ENCODE measurements at regions not wholly inside any gene's neighbourhood (a gene's known extent, or its start where the extent isn't known, plus 50 kb on each side); places are given as distances from the start of the nearest gene placed in this dataset.

GRCh38 chr17:63333869-63334268 is 112.2 kb downstream of the CYB561 start:
- no peak overlapping the region for H3K9ac ChIP-seq (ENCODE audit: low read length in 2 of 2)
- no peaks in the 10 kb centered on the region for H3K4me1 ChIP-seq (ENCODE audit: control insufficient read depth, insufficient read depth, low read length)
- no peak overlapping the region for H3K4me3 ChIP-seq (ENCODE audit: low read length in 2 of 2)
- H3K27ac ChIP-seq (ENCODE audit: low read length): no peak overlapping the region
- H3K36me3 ChIP-seq (ENCODE audit: control insufficient read depth in 2 of 2, insufficient read depth in 2 of 2, low read length in 2 of 2): no peaks in the 10 kb centered on the region
- no peaks in the 10 kb centered on the region for H3K27me3 ChIP-seq (ENCODE audit: control insufficient read depth in 1 of 2, insufficient read depth in 2 of 2, low read length in 2 of 2)
- H3K9me3 ChIP-seq (ENCODE audit: control insufficient read depth in 2 of 2, low read length in 2 of 2): no peaks in the 10 kb centered on the region

- no peak overlapping the region for H3K4me3 ChIP-seq (ENCODE audit: low read length in 2 of 2)
- H3K9me3 ChIP-seq (ENCODE audit: control insufficient read depth in 2 of 2, low read length in 2 of 2): no peaks in the 10 kb centered on the region
- H3K27ac ChIP-seq (ENCODE audit: low read length): no peak overlapping the region
- H3K36me3 ChIP-seq (ENCODE audit: control insufficient read depth in 2 of 2, insufficient read depth in 2 of 2, low read length in 2 of 2): peaks cover 0 to 1% of the 10 kb centered on the region in 2 donors
- no peaks in the 10 kb centered on the region for H3K27me3 ChIP-seq (ENCODE audit: control insufficient read depth in 1 of 2, insufficient read depth in 2 of 2, low read length in 2 of 2)
- no peaks in the 10 kb centered on the region for H3K4me1 ChIP-seq (ENCODE audit: control insufficient read depth, insufficient read depth, low read length)
- H3K9ac ChIP-seq (ENCODE audit: low read length in 2 of 2): no peak overlapping the region
Observed at GRCh38 chr17:63335831-63336230, 110.3 kb downstream of the CYB561 start.

- Histone ChIP-seq H3K4me1 (ENCODE audit: control insufficient read depth, insufficient read depth, low read length) (no peaks in the 10 kb centered on the region), H3K27ac (ENCODE audit: low read length) (no peak overlapping the region), H3K36me3 (ENCODE audit: control insufficient read depth in 2 of 2, insufficient read depth in 2 of 2, low read length in 2 of 2) (peaks cover 0 to 4% of the 10 kb centered on the region in 2 donors), H3K9me3 (ENCODE audit: control insufficient read depth in 2 of 2, low read length in 2 of 2) (no peaks in the 10 kb centered on the region), H3K9ac (ENCODE audit: low read length in 2 of 2) (no peak overlapping the region), H3K4me3 (ENCODE audit: low read length in 2 of 2) (no peak overlapping the region), H3K27me3 (ENCODE audit: control insufficient read depth in 1 of 2, insufficient read depth in 2 of 2, low read length in 2 of 2) (no peaks in the 10 kb centered on the region)
Observed at GRCh38 chr17:63337579-63337978, 108.5 kb downstream of the CYB561 start.

- Histone ChIP-seq H3K4me1 (ENCODE audit: control insufficient read depth, insufficient read depth, low read length) (no peaks in the 10 kb centered on the region), H3K36me3 (ENCODE audit: control insufficient read depth in 2 of 2, insufficient read depth in 2 of 2, low read length in 2 of 2) (peaks cover 0 to 4% of the 10 kb centered on the region in 2 donors), H3K27ac (ENCODE audit: low read length) (no peak overlapping the region), H3K9me3 (ENCODE audit: control insufficient read depth in 2 of 2, low read length in 2 of 2) (no peaks in the 10 kb centered on the region), H3K27me3 (ENCODE audit: control insufficient read depth in 1 of 2, insufficient read depth in 2 of 2, low read length in 2 of 2) (no peaks in the 10 kb centered on the region), H3K9ac (ENCODE audit: low read length in 2 of 2) (no peak overlapping the region), H3K4me3 (ENCODE audit: low read length in 2 of 2) (no peak overlapping the region)
Observed at GRCh38 chr17:63338272-63338671, 107.8 kb downstream of the CYB561 start.

- no peak overlapping the region for H3K27ac ChIP-seq (ENCODE audit: low read length)
- H3K9ac ChIP-seq (ENCODE audit: low read length in 2 of 2): no peak overlapping the region
- H3K9me3 ChIP-seq (ENCODE audit: control insufficient read depth in 2 of 2, low read length in 2 of 2): no peaks in the 10 kb centered on the region
- no peaks in the 10 kb centered on the region for H3K27me3 ChIP-seq (ENCODE audit: control insufficient read depth in 1 of 2, insufficient read depth in 2 of 2, low read length in 2 of 2)
- H3K4me3 ChIP-seq (ENCODE audit: low read length in 2 of 2): no peak overlapping the region
- H3K36me3 ChIP-seq (ENCODE audit: control insufficient read depth in 2 of 2, insufficient read depth in 2 of 2, low read length in 2 of 2): peaks cover 0 to 6% of the 10 kb centered on the region in 2 donors
- H3K4me1 ChIP-seq (ENCODE audit: control insufficient read depth, insufficient read depth, low read length): no peaks in the 10 kb centered on the region
Observed at GRCh38 chr17:63341276-63341675, 104.8 kb downstream of the CYB561 start.

GRCh38 chr17:63344383-63344782 is 101.7 kb downstream of the CYB561 start:
- no peaks in the 10 kb centered on the region for H3K27me3 ChIP-seq (ENCODE audit: control insufficient read depth in 1 of 2, insufficient read depth in 2 of 2, low read length in 2 of 2)
- H3K27ac ChIP-seq (ENCODE audit: low read length): no peak overlapping the region
- H3K9ac ChIP-seq (ENCODE audit: low read length in 2 of 2): no peak overlapping the region
- H3K4me3 ChIP-seq (ENCODE audit: low read length in 2 of 2): no peak overlapping the region
- H3K4me1 ChIP-seq (ENCODE audit: control insufficient read depth, insufficient read depth, low read length): no peaks in the 10 kb centered on the region
- H3K9me3 ChIP-seq (ENCODE audit: control insufficient read depth in 2 of 2, low read length in 2 of 2): no peaks in the 10 kb centered on the region
- peaks cover 0 to 6% of the 10 kb centered on the region in 2 donors for H3K36me3 ChIP-seq (ENCODE audit: control insufficient read depth in 2 of 2, insufficient read depth in 2 of 2, low read length in 2 of 2)

- Histone ChIP-seq H3K4me3 (ENCODE audit: low read length in 2 of 2) (no peak overlapping the region), H3K27me3 (ENCODE audit: control insufficient read depth in 1 of 2, insufficient read depth in 2 of 2, low read length in 2 of 2) (no peaks in the 10 kb centered on the region), H3K9ac (ENCODE audit: low read length in 2 of 2) (no peak overlapping the region), H3K36me3 (ENCODE audit: control insufficient read depth in 2 of 2, insufficient read depth in 2 of 2, low read length in 2 of 2) (peaks cover 0 to 6% of the 10 kb centered on the region in 2 donors), H3K4me1 (ENCODE audit: control insufficient read depth, insufficient read depth, low read length) (no peaks in the 10 kb centered on the region), H3K9me3 (ENCODE audit: control insufficient read depth in 2 of 2, low read length in 2 of 2) (no peaks in the 10 kb centered on the region), H3K27ac (ENCODE audit: low read length) (no peak overlapping the region)
Observed at GRCh38 chr17:63345611-63346010, 100.5 kb downstream of the CYB561 start.

- no peaks in the 10 kb centered on the region for H3K27me3 ChIP-seq (ENCODE audit: control insufficient read depth in 1 of 2, insufficient read depth in 2 of 2, low read length in 2 of 2)
- H3K4me3 ChIP-seq (ENCODE audit: low read length in 2 of 2): no peak overlapping the region
- no peak overlapping the region for H3K9ac ChIP-seq (ENCODE audit: low read length in 2 of 2)
- no peaks in the 10 kb centered on the region for H3K4me1 ChIP-seq (ENCODE audit: control insufficient read depth, insufficient read depth, low read length)
- H3K27ac ChIP-seq (ENCODE audit: low read length): no peak overlapping the region
- no peaks in the 10 kb centered on the region for H3K9me3 ChIP-seq (ENCODE audit: control insufficient read depth in 2 of 2, low read length in 2 of 2)
- H3K36me3 ChIP-seq (ENCODE audit: control insufficient read depth in 2 of 2, insufficient read depth in 2 of 2, low read length in 2 of 2): peaks cover 0 to 2% of the 10 kb centered on the region in 2 donors
Observed at GRCh38 chr17:63347475-63347874, 98.6 kb downstream of the CYB561 start.

- no peaks in the 10 kb centered on the region for H3K4me1 ChIP-seq (ENCODE audit: control insufficient read depth, insufficient read depth, low read length)
- no peaks in the 10 kb centered on the region for H3K9me3 ChIP-seq (ENCODE audit: control insufficient read depth in 2 of 2, low read length in 2 of 2)
- no peaks in the 10 kb centered on the region for H3K27me3 ChIP-seq (ENCODE audit: control insufficient read depth in 1 of 2, insufficient read depth in 2 of 2, low read length in 2 of 2)
- H3K27ac ChIP-seq (ENCODE audit: low read length): no peak overlapping the region
- no peak overlapping the region for H3K4me3 ChIP-seq (ENCODE audit: low read length in 2 of 2)
- H3K9ac ChIP-seq (ENCODE audit: low read length in 2 of 2): no peak overlapping the region
- H3K36me3 ChIP-seq (ENCODE audit: control insufficient read depth in 2 of 2, insufficient read depth in 2 of 2, low read length in 2 of 2): peaks cover 0 to 2% of the 10 kb centered on the region in 2 donors
Observed at GRCh38 chr17:63349478-63350000, 96.6 kb downstream of the CYB561 start.

- Histone ChIP-seq H3K36me3 (ENCODE audit: control insufficient read depth in 2 of 2, insufficient read depth in 2 of 2, low read length in 2 of 2) (peaks cover 0 to 2% of the 10 kb centered on the region in 2 donors), H3K4me3 (ENCODE audit: low read length in 2 of 2) (no peak overlapping the region), H3K27me3 (ENCODE audit: control insufficient read depth in 1 of 2, insufficient read depth in 2 of 2, low read length in 2 of 2) (no peaks in the 10 kb centered on the region), H3K9me3 (ENCODE audit: control insufficient read depth in 2 of 2, low read length in 2 of 2) (no peaks in the 10 kb centered on the region), H3K27ac (ENCODE audit: low read length) (no peak overlapping the region), H3K4me1 (ENCODE audit: control insufficient read depth, insufficient read depth, low read length) (no peaks in the 10 kb centered on the region), H3K9ac (ENCODE audit: low read length in 2 of 2) (no peak overlapping the region)
Observed at GRCh38 chr17:63350364-63350763, 95.7 kb downstream of the CYB561 start.

GRCh38 chr17:63354256-63354655 is 91.8 kb downstream of the CYB561 start:
- Histone ChIP-seq H3K36me3 (ENCODE audit: control insufficient read depth in 2 of 2, insufficient read depth in 2 of 2, low read length in 2 of 2) (no peaks in the 10 kb centered on the region), H3K9ac (ENCODE audit: low read length in 2 of 2) (no peak overlapping the region), H3K27me3 (ENCODE audit: control insufficient read depth in 1 of 2, insufficient read depth in 2 of 2, low read length in 2 of 2) (no peaks in the 10 kb centered on the region), H3K9me3 (ENCODE audit: control insufficient read depth in 2 of 2, low read length in 2 of 2) (no peaks in the 10 kb centered on the region), H3K4me3 (ENCODE audit: low read length in 2 of 2) (no peak overlapping the region), H3K4me1 (ENCODE audit: control insufficient read depth, insufficient read depth, low read length) (no peaks in the 10 kb centered on the region), H3K27ac (ENCODE audit: low read length) (no peak overlapping the region)
